K562 (cell line): ENCODE measurements at regions not wholly inside any gene's neighbourhood (a gene's known extent, or its start where the extent isn't known, plus 50 kb on each side); places are given as distances from the start of the nearest gene placed in this dataset.

Experiments
- ATAC-seq: fragments of 200-7000 bp; cut with Tn5 transposase; 3 replicates; pipeline ENCODE4 v1.9.1; 2020; ENCODE audit warnings: moderate library complexity
- BruUV-seq: library from RNA; stranded (reverse); fragments of 400-500 nt; replicated peaks from 2 replicates; lab custom pipeline; 2021; lab: Mats Ljungman, UMichigan
- CTCF ChIA-PET: fragments of 300-600 bp; formaldehyde crosslinking; extraction: SDS; loops from one replicate; lab custom pipeline; 2021; ENCODE audit warnings: low intra/inter-chr PET ratio; lab: Yijun Ruan, JAX
- POLR2A ChIA-PET: fragments of 300-600, 350-650 bp; sonication (Branson Sonifier 250); formaldehyde crosslinking; extraction: SDS; loops from one replicate; lab custom pipeline; 2021; ENCODE audit warnings: antibody characterized with exemption, inconsistent platforms; lab: Yijun Ruan, JAX
- DNase-seq, 4 experiments: peaks; one replicate each; pipeline versions ENCODE4 v3.0.0 to v3.0.0-alpha.2; 2011 to 2018; ENCODE audit warnings: low spot score in 3 of 4, mixed read lengths in 3 of 4; ENCODE audit errors: extremely low read depth in 1 of 4
- FAIRE-seq: peaks from 2 replicates; lab custom pipeline; 2011; peaks lifted over from hg19 to GRCh38; lab: Jason Lieb, UNC
- H2AFZ ChIP-seq: 2 replicates; pipeline ENCODE4 v1.6.0; 2011; ENCODE audit warnings: low read depth, low read length, control low read depth, inconsistent platforms
- H3K27ac ChIP-seq: fragments of 200-600 bp; 3 replicates; pipeline ENCODE4 v1.8.0; 2011; ENCODE audit warnings: low read depth, mild to moderate bottlenecking, control low read depth, inconsistent platforms, low read length, moderate library complexity, mixed read lengths; ENCODE audit errors: extremely low read depth
- H3K27me3 ChIP-seq, 2 experiments: fragments of 300-600 bp in 1 of 2; 2 replicates in 1 of 2; 3 replicates in 1 of 2; pipeline versions ENCODE4 v1.6.0 to v1.8.0; 2011; ENCODE audit warnings: inconsistent platforms in 2 of 2, low read length in 2 of 2, mild to moderate bottlenecking in 1 of 2, mixed read lengths in 1 of 2, moderate library complexity in 1 of 2; ENCODE audit not compliant: control insufficient read depth in 2 of 2, insufficient read depth in 2 of 2
- H3K36me3 ChIP-seq: fragments of 300-600 bp; 3 replicates; pipeline ENCODE4 v1.8.0; 2011; ENCODE audit warnings: mild to moderate bottlenecking, low read length, inconsistent platforms; ENCODE audit not compliant: control insufficient read depth, insufficient read depth
- H3K4me1 ChIP-seq, 2 experiments: fragments of 200-600 bp in 1 of 2; replicated peaks in 1 of 2; 2 replicates in 1 of 2; 3 replicates in 1 of 2; pipeline versions ENCODE4 v1.5.1 to v1.8.0; 2011; ENCODE audit warnings: inconsistent platforms in 2 of 2, low read length in 2 of 2, mild to moderate bottlenecking in 1 of 2, mixed read lengths in 1 of 2, moderate library complexity in 1 of 2; ENCODE audit not compliant: control insufficient read depth in 2 of 2, insufficient read depth in 2 of 2
- H3K4me2 ChIP-seq: 2 replicates; pipeline ENCODE4 v1.6.1; 2011; ENCODE audit warnings: low read length, control low read depth, inconsistent platforms, mixed read lengths; ENCODE audit not compliant: insufficient read depth
- H3K4me3 ChIP-seq: fragments of 200-600 bp; sonication (generic), shearing (Covaris generic); 2 replicates; pipeline ENCODE4 v1.5.1; 2016; ENCODE audit warnings: control low read depth, inconsistent platforms
- H3K79me2 ChIP-seq: fragments of 200-600 bp; 3 replicates; pipeline ENCODE4 v1.8.0; 2011; ENCODE audit warnings: low read length, inconsistent platforms; ENCODE audit not compliant: control insufficient read depth, insufficient read depth
- H3K9ac ChIP-seq, 2 experiments: 2 replicates each; pipeline versions ENCODE4 v1.6.0 to v1.6.1; 2011; ENCODE audit warnings: low read depth in 2 of 2, low read length in 2 of 2, control low read depth in 1 of 2, inconsistent platforms in 1 of 2, mild to moderate bottlenecking in 1 of 2, mixed read lengths in 1 of 2; ENCODE audit not compliant: insufficient read depth in 1 of 2
- H3K9me1 ChIP-seq: one replicate; pipeline ENCODE4 v1.6.0; 2011; ENCODE audit warnings: inconsistent platforms, mild to moderate bottlenecking, low read length, moderate library complexity; ENCODE audit not compliant: control insufficient read depth, insufficient read depth
- H3K9me3 ChIP-seq: replicated peaks from 2 replicates; pipeline ENCODE4 v1.5.1; 2011; ENCODE audit warnings: low read depth, low read length, inconsistent platforms; ENCODE audit not compliant: control insufficient read depth, insufficient read depth
- H4K20me1 ChIP-seq: replicated peaks from 2 replicates; pipeline ENCODE4 v1.6.1; 2011; ENCODE audit warnings: low read length, inconsistent platforms, mixed read lengths; ENCODE audit not compliant: control insufficient read depth, insufficient read depth
- ATF1 ChIP-seq, 2 experiments: fragments of 450-650 bp in 1 of 2; IDR thresholded peaks; 2 replicates each; pipeline ENCODE4 v1.6.1; 2016; ENCODE audit warnings: missing compliant biosample characterization in 1 of 2, missing genetic modification characterization in 1 of 2
- CEBPG ChIP-seq, 3 experiments: fragments of 200-800 bp in 1 of 3; sonication (Bioruptor generic) in 1 of 3; sonication (generic) in 1 of 3; formaldehyde crosslinking in 1 of 3; IDR thresholded peaks in 2 of 3; conservative IDR thresholded peaks in 1 of 3; 2 replicates each; pipeline versions ENCODE4 v1.6.1 to v1.8.0; 2016 to 2022; ENCODE audit warnings: missing compliant biosample characterization in 2 of 3, missing genetic modification characterization in 2 of 3, mild to moderate bottlenecking in 1 of 3, missing genetic modification reagents in 1 of 3
- COPS2 ChIP-seq: fragments of 450-650 bp; conservative IDR thresholded peaks from 2 replicates; pipeline ENCODE4 v1.6.1; 2016; ENCODE audit warnings: mild to moderate bottlenecking, moderate library complexity
- CREB3 ChIP-seq: fragments of 450-650 bp; conservative IDR thresholded peaks from 2 replicates; pipeline ENCODE4 v1.6.1; 2016; ENCODE audit warnings: missing genetic modification characterization, low read depth, mild to moderate bottlenecking, missing compliant biosample characterization, moderate library complexity
- DPF2 ChIP-seq: fragments of 450-650 bp; IDR thresholded peaks from 2 replicates; pipeline ENCODE4 v1.6.1; 2016
- FOXK2 ChIP-seq, 2 experiments: fragments of 450-650 bp; IDR thresholded peaks in 1 of 2; conservative IDR thresholded peaks in 1 of 2; 2 replicates each; pipeline ENCODE4 v1.6.1; 2016; ENCODE audit warnings: low read depth in 2 of 2, mild to moderate bottlenecking in 1 of 2
- FOXP1 ChIP-seq: sonication (generic); formaldehyde crosslinking; IDR thresholded peaks from 2 replicates; pipeline ENCODE4 v1.8.0; 2022; ENCODE audit warnings: mild to moderate bottlenecking, missing genetic modification reagents
- HES1 ChIP-seq: fragments of 450-650 bp; IDR thresholded peaks from 2 replicates; pipeline ENCODE4 v1.6.1; 2016; ENCODE audit warnings: low read depth, mild to moderate bottlenecking, moderate library complexity
- HNRNPL ChIP-seq: fragments of 200-400 bp; formaldehyde crosslinking; IDR thresholded peaks from 2 replicates; pipeline ENCODE4 v1.6.1; 2017; ENCODE audit warnings: low read depth, mild to moderate bottlenecking, low read length
- MITF ChIP-seq: IDR thresholded peaks from 2 replicates; pipeline ENCODE4 v1.6.1; 2014; ENCODE audit warnings: antibody characterized with exemption
- NR0B1 ChIP-seq: fragments of 450-650 bp; IDR thresholded peaks from one replicate; pipeline ENCODE4 v1.6.1; 2018; ENCODE audit warnings: mild to moderate bottlenecking, moderate library complexity; ENCODE audit not compliant: partially characterized antibody
- POLR2AphosphoS5 ChIP-seq: IDR thresholded peaks from 2 replicates; pipeline ENCODE4 v1.6.1; 2011; ENCODE audit warnings: mild to moderate bottlenecking, low read depth, low read length, moderate library complexity; ENCODE audit not compliant: control insufficient read depth, insufficient read depth
- RBM15 ChIP-seq: fragments of 200-400 bp; formaldehyde crosslinking; IDR thresholded peaks from 2 replicates; pipeline ENCODE4 v1.6.1; 2018; ENCODE audit warnings: mild to moderate bottlenecking, low read length, moderate library complexity; ENCODE audit not compliant: insufficient read depth
- TEAD2 ChIP-seq: fragments of 450-650 bp; IDR thresholded peaks from 2 replicates; pipeline ENCODE4 v1.6.1; 2016; ENCODE audit warnings: missing genetic modification characterization, control low read depth, missing compliant biosample characterization
- TFE3 ChIP-seq: fragments of 450-650 bp; formaldehyde crosslinking; IDR thresholded peaks from 2 replicates; pipeline ENCODE4 v1.4.0; 2020; ENCODE audit warnings: mild to moderate bottlenecking, mixed read lengths
- ZKSCAN8 ChIP-seq: fragments of 200-800 bp; sonication (Bioruptor generic); IDR thresholded peaks from 2 replicates; pipeline ENCODE4 v1.6.1; 2016; ENCODE audit warnings: missing genetic modification characterization, missing compliant biosample characterization
- ZNF146 ChIP-seq: IDR thresholded peaks from one replicate; pipeline ENCODE4 v1.6.1; 2018; ENCODE audit warnings: missing compliant biosample characterization; ENCODE audit not compliant: unreplicated experiment
- WGBS: fragments of 100-300 bp; shearing (Covaris generic); methylation state at CpG from one replicate; pipeline ENCODE4 v1.1.6; 2016; ENCODE audit warnings: low coverage, mixed read lengths; ENCODE audit not compliant: insufficient coverage; ENCODE audit errors: missing lambda C conversion rate; 5-methylcytosine and 5-hydroxymethylcytosine counted together
- in situ Hi-C: fragments of 300-500 bp; cut with MboI; formaldehyde crosslinking; loops from 4 replicates; pipeline ENCODE4 v1.15.0; 2018; ENCODE audit warnings: inconsistent platforms, mixed read lengths
- intact Hi-C: fragments of 100-400 bp; cut with micrococcal nuclease; formaldehyde crosslinking; loops from 2 replicates; pipeline ENCODE4 v1.14.2; 2022

GRCh38 chr14:87840906-87841305, 152.1 kb downstream of the GALC start:
- ATAC-seq (no peak), FAIRE-seq (no peak), DNase-seq (no peak)
- whole genome bisulfite sequencing: 0% methylated on average over 2 of the region's 2 CpGs
- no peak overlapping the region for H3K4me2 ChIP-seq
- no peaks in the 10 kb centered on the region for H3K79me2 ChIP-seq
- in situ Hi-C loops (no loop called here), intact Hi-C loops (no loop called here)
- H3K27ac ChIP-seq: no peak overlapping the region
- no peak overlapping the region for H3K9ac ChIP-seq
- no peak overlapping the region for H3K4me3 ChIP-seq
- no peak overlapping the region for H2AFZ ChIP-seq
- no peaks in the 10 kb centered on the region for H3K27me3 ChIP-seq
- H3K9me3 ChIP-seq: no peaks in the 10 kb centered on the region
- POLR2A ChIA-PET: no interaction called here
- no peaks in the 10 kb centered on the region for H4K20me1 ChIP-seq
- H3K36me3 ChIP-seq: no peaks in the 10 kb centered on the region
- H3K9me1 ChIP-seq: no peaks in the 10 kb centered on the region
- CTCF ChIA-PET: no interaction called here
- no peaks in the 10 kb centered on the region for H3K4me1 ChIP-seq
- BruUV-seq: no TSS peak
- no peak for TF ChIP-seq MITF
- no peak for TF ChIP-seq FOXP1 (CRISPR knock-in tag)
- no peak for TF ChIP-seq POLR2AphosphoS5
- no peak for TF ChIP-seq NR0B1
- no peak for TF ChIP-seq HES1
- no peak for TF ChIP-seq ATF1 (CRISPR knock-in tag; IDR thresholded peaks at IDR 0.05)
- TF ChIP-seq ATF1 (tag; IDR thresholded peaks at IDR 0.05): no peak
- TF ChIP-seq TFE3 (CRISPR knock-in tag): no peak
- no peak for TF ChIP-seq CEBPG (CRISPR knock-in tag; IDR thresholded peaks at IDR 0.05)
- TF ChIP-seq CEBPG (tag; conservative IDR thresholded peaks at IDR 0.05 in 1 of 2, IDR thresholded peaks at IDR 0.05 in 1 of 2): no peak
- TF ChIP-seq DPF2: no peak
- TF ChIP-seq ZKSCAN8: no peak
- TF ChIP-seq COPS2: no peak
- no peak for TF ChIP-seq FOXK2 (conservative IDR thresholded peaks at IDR 0.05 in 1 of 2, IDR thresholded peaks at IDR 0.05 in 1 of 2; ENCODE audit: low read depth in 2 of 2)
- TF ChIP-seq RBM15: no peak
- no peak for TF ChIP-seq CREB3 (tag)
- no peak for TF ChIP-seq HNRNPL
- no peak for TF ChIP-seq ZNF146 (CRISPR knock-in tag)
- no peak for TF ChIP-seq TEAD2 (tag)
